GM23338 (cell line): ENCODE measurements at regions not wholly inside any gene's neighbourhood (a gene's known extent, or its start where the extent isn't known, plus 50 kb on each side); places are given as distances from the start of the nearest gene placed in this dataset.
A peak's percentile ranks its signal among the peaks of the same experiment; 100 is the strongest.
"Not testable (repeated sequence)": the region's sequence is repeated elsewhere in the genome, so short reads cannot be mapped to it uniquely, and the experiment has no call there.

Source experiments
- ATAC-seq: fragments of 200-7000 bp; cut with Tn5 transposase; 3 replicates; pipeline ENCODE4 v1.9.1; 2020
- DNase-seq: peaks from one replicate; pipeline ENCODE4 v3.0.0-alpha.2; 2015; ENCODE audit warnings: low spot score
- H2AFZ ChIP-seq: fragments of 200-600 bp; sonication (generic); 2 replicates; pipeline ENCODE4 v1.8.0; 2016; ENCODE audit warnings: antibody characterized with exemption, mild to moderate bottlenecking, moderate library complexity
- H3F3A ChIP-seq: fragments of 200-600 bp; sonication (generic); replicated peaks from 2 replicates; pipeline ENCODE4 v1.8.0; 2017; ENCODE audit warnings: antibody characterized with exemption, mixed run types, low read depth
- H3K27ac ChIP-seq: fragments of 200-600 bp; sonication (generic); 2 replicates; pipeline ENCODE4 v1.6.1; 2016; ENCODE audit warnings: low read depth
- H3K27me3 ChIP-seq: fragments of 200-600 bp; sonication (generic); 2 replicates; pipeline ENCODE4 v1.8.0; 2016; ENCODE audit warnings: mild to moderate bottlenecking, mixed run types, moderate library complexity; ENCODE audit not compliant: insufficient read depth
- H3K36me3 ChIP-seq: fragments of 200-600 bp; sonication (generic); 2 replicates; pipeline ENCODE4 v1.8.0; 2016; ENCODE audit warnings: mild to moderate bottlenecking; ENCODE audit not compliant: insufficient read depth
- H3K4me1 ChIP-seq: fragments of 200-600 bp; sonication (generic); 2 replicates; pipeline ENCODE4 v1.8.0; 2016; ENCODE audit warnings: mild to moderate bottlenecking, moderate library complexity; ENCODE audit not compliant: insufficient read depth
- H3K4me2 ChIP-seq: fragments of 200-600 bp; sonication (generic); 2 replicates; pipeline ENCODE4 v1.7.1; 2017; ENCODE audit warnings: mixed run types
- H3K4me3 ChIP-seq: fragments of 200-600 bp; sonication (generic); 2 replicates; pipeline ENCODE4 v1.6.1; 2016; ENCODE audit warnings: mixed run types
- H3K79me2 ChIP-seq: fragments of 200-600 bp; sonication (generic); replicated peaks from 2 replicates; pipeline ENCODE4 v1.8.0; 2017; ENCODE audit warnings: mild to moderate bottlenecking; ENCODE audit not compliant: insufficient read depth
- H3K9me2 ChIP-seq: fragments of 200-600 bp; sonication (generic); 2 replicates; pipeline ENCODE4 v1.8.0; 2017; ENCODE audit not compliant: insufficient read depth
- H4K20me1 ChIP-seq: fragments of 200-600 bp; sonication (generic); replicated peaks from 2 replicates; pipeline ENCODE4 v1.8.0; 2017; ENCODE audit warnings: mild to moderate bottlenecking; ENCODE audit not compliant: insufficient read depth
- H3K27ac Mint-ChIP-seq: 2 replicates; pipeline ENCODE4 v1.8.0; 2020; ENCODE audit warnings: inconsistent platforms, mild to moderate bottlenecking, moderate library complexity, mixed read lengths
- H3K27me3 Mint-ChIP-seq: 3 replicates; pipeline ENCODE4 v1.8.0; 2022; ENCODE audit warnings: low read depth, mild to moderate bottlenecking, moderate library complexity, mixed read lengths, inconsistent platforms; ENCODE audit not compliant: insufficient read depth, poor library complexity
- H3K36me3 Mint-ChIP-seq: 3 replicates; pipeline ENCODE4 v1.8.0; 2021; ENCODE audit warnings: low read depth, mild to moderate bottlenecking, inconsistent platforms, moderate library complexity, mixed read lengths
- H3K4me1 Mint-ChIP-seq: 3 replicates; pipeline ENCODE4 v1.8.0; 2020; ENCODE audit warnings: mild to moderate bottlenecking, inconsistent platforms, mixed read lengths
- H3K4me3 Mint-ChIP-seq: 3 replicates; pipeline ENCODE4 v1.8.0; 2021; ENCODE audit warnings: moderate library complexity, mild to moderate bottlenecking, inconsistent platforms, mixed read lengths
- H3K9me3 Mint-ChIP-seq: 3 replicates; pipeline ENCODE4 v1.8.0; 2020; ENCODE audit warnings: moderate library complexity, mild to moderate bottlenecking, inconsistent platforms, mixed read lengths
- CREB1 ChIP-seq: fragments of 250-450 bp; sonication (Bioruptor Pico); IDR thresholded peaks from 2 replicates; pipeline ENCODE4 v1.5.0; 2020; ENCODE audit warnings: low read depth, mild to moderate bottlenecking, moderate library complexity
- EZH2phosphoT487 ChIP-seq: fragments of 200-600 bp; sonication (generic); IDR thresholded peaks from one replicate; pipeline ENCODE4 v1.8.1; 2018; ENCODE audit warnings: antibody characterized with exemption; ENCODE audit not compliant: unreplicated experiment
- NANOG ChIP-seq: IDR thresholded peaks from 2 replicates; pipeline ENCODE4 v1.6.1; 2016; ENCODE audit warnings: antibody characterized with exemption, borderline replicate concordance
- REST ChIP-seq: IDR thresholded peaks from one replicate; pipeline ENCODE4 v1.6.1; 2018; ENCODE audit warnings: antibody characterized with exemption; ENCODE audit not compliant: unreplicated experiment
- ZNF114 ChIP-seq: fragments of 250-450 bp; sonication (Bioruptor Pico); IDR thresholded peaks from 2 replicates; pipeline ENCODE4 v1.5.0; 2020; ENCODE audit warnings: mild to moderate bottlenecking, moderate library complexity
- ZNF462 ChIP-seq: fragments of 250-450 bp; sonication (Bioruptor Pico); IDR thresholded peaks from 2 replicates; pipeline ENCODE4 v1.5.0; 2020; ENCODE audit warnings: mild to moderate bottlenecking, moderate library complexity
- TF ChIP-seq, protein P1 (sequence below), 2 experiments: fragments of 200-600 bp in 1 of 2; sonication (generic) in 1 of 2; conservative IDR thresholded peaks; 2 replicates each; pipeline versions ENCODE4 v1.5.1 to v1.6.1; 2016 to 2017; ENCODE audit warnings: antibody characterized with exemption in 2 of 2, low read depth in 2 of 2, mild to moderate bottlenecking in 2 of 2, moderate library complexity in 1 of 2

DNA sequence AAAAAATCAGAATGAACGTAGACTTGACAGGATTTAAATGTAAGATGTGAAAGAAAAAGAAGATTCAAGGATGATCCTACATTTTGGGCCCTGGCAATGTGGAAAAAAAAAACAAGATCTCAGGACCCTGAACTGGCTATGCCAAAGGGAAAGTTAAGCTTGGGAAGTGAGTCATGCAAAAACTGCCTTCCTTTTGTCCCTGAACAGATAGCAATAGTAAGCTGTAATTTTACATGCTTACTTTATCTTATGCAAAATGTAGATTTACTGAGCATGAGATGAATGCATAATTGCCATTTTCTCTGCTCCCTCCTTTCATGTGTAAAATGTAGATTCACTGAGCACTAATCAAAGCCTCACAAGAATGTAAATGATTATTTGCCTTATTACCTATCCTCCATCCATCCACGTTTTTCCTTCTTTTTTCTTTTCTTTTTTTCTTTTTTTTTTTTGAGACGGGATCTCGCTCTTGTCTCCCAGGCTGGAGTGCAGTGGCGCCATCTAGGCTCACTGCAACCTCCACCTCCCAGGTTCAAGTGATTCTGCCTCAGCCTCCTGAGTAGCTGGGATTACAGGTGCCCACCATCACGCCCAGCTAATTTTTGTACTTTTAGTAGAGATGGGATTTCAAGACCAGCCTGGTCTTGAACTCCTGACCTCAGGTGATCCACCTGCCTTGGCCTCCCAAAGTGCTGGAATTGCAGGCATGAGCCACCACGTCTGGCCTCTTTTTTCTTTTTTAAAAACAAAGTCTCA is 122.7 kb upstream of the PARD3 start:
- H3K27ac ChIP-seq, H3K27me3 ChIP-seq, H3K36me3 Mint-ChIP-seq, H3K36me3 ChIP-seq, H3K4me2 ChIP-seq, DNase-seq, H3K9me3 Mint-ChIP-seq, H3K4me3 Mint-ChIP-seq, H3F3A ChIP-seq, H3K9me2 ChIP-seq, H4K20me1 ChIP-seq, H3K79me2 ChIP-seq, H3K4me3 ChIP-seq, H3K27ac Mint-ChIP-seq: not testable (repeated sequence)
- H3K4me1 ChIP-seq: 0 out of 2 replicates have a peak, but pooled peaks cover 10% of the 10 kb centered on the region
- ATAC-seq: peak; percentile 23; the same call in 2 of the 3 replicates
- Mint-ChIP-seq H3K4me1 (peaks cover 26% of the 10 kb centered on the region), H3K27me3 (peaks cover 19% of the 10 kb centered on the region)
- TF ChIP-seq, protein P1, sequence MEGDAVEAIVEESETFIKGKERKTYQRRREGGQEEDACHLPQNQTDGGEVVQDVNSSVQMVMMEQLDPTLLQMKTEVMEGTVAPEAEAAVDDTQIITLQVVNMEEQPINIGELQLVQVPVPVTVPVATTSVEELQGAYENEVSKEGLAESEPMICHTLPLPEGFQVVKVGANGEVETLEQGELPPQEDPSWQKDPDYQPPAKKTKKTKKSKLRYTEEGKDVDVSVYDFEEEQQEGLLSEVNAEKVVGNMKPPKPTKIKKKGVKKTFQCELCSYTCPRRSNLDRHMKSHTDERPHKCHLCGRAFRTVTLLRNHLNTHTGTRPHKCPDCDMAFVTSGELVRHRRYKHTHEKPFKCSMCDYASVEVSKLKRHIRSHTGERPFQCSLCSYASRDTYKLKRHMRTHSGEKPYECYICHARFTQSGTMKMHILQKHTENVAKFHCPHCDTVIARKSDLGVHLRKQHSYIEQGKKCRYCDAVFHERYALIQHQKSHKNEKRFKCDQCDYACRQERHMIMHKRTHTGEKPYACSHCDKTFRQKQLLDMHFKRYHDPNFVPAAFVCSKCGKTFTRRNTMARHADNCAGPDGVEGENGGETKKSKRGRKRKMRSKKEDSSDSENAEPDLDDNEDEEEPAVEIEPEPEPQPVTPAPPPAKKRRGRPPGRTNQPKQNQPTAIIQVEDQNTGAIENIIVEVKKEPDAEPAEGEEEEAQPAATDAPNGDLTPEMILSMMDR (conservative IDR thresholded peaks at IDR 0.05; ENCODE audit: low read depth in 2 of 2): peak; percentile 61 to 66
- peak overlapping the region; percentile 30 for H2AFZ ChIP-seq

DNA sequence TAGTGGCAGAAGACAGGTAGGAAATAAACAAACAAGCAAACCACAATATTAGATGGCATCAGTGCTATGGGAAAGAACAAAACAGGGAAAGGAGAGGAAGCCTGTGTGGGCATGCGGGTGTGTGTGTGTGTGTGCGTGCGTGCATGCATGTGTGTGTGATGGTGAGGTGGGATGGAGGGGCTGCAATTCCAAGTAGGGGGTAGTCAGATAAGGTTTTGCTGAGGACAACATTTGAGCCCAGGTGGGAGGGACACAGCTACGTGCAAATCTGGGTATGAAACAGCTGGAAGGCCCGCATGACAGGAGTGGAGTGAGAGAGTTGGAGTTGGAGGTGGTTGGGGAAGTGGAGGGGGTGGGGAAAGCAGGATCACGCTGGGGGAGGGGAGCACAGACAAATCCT is 121.0 kb upstream of the PARD3 start:
- no peak overlapping the region for H3K27ac Mint-ChIP-seq
- no peak for TF ChIP-seq ZNF114 (CRISPR knock-in tag)
- TF ChIP-seq CREB1 (CRISPR knock-in tag): no peak
- TF ChIP-seq EZH2phosphoT487: no peak
- TF ChIP-seq ZNF462 (CRISPR knock-in tag): no peak
- TF ChIP-seq NANOG: no peak
- no peak for TF ChIP-seq REST

More for the DNA sequence above, 121.0 kb upstream of the PARD3 start:
- DNase-seq (no peak), ATAC-seq (peak; percentile 58)
- Histone ChIP-seq H3K9me2 (no peaks in the 10 kb centered on the region; the same call in 1 of the 2 replicates), H3K4me3 (no peak overlapping the region), H3K36me3 (no peaks in the 10 kb centered on the region), H3F3A (no peaks in the 10 kb centered on the region), H3K27me3 (no peaks in the 10 kb centered on the region), H3K4me1 (no peaks in the 10 kb centered on the region), H3K27ac (no peak overlapping the region), H3K4me2 (no peak overlapping the region), H4K20me1 (no peaks in the 10 kb centered on the region), H3K79me2 (no peaks in the 10 kb centered on the region), H2AFZ (peak overlapping the region; percentile 91; the same call in 1 of the 2 replicates)
- H3K9me3 Mint-ChIP-seq: peaks cover 5% of the 10 kb centered on the region; the same call in 2 of the 3 replicates
- H3K36me3 Mint-ChIP-seq: no peaks in the 10 kb centered on the region
- H3K4me1 Mint-ChIP-seq: peaks cover 17% of the 10 kb centered on the region
- peaks cover 21% of the 10 kb centered on the region for H3K27me3 Mint-ChIP-seq
- H3K4me3 Mint-ChIP-seq: no peak overlapping the region
